CD4-positive, alpha-beta T cell treated with Interleukin-6 at 100 ng/mL for 8 hours (primary cell): ENCODE measurements at regions not wholly inside any gene's neighbourhood (a gene's known extent, or its start where the extent isn't known, plus 50 kb on each side); places are given as distances from the start of the nearest gene placed in this dataset.
"Not testable (repeated sequence)": the region's sequence is repeated elsewhere in the genome, so short reads cannot be mapped to it uniquely, and the experiment has no call there.

Experiments
- DNase-seq: peaks from one replicate; pipeline ENCODE4 v3.0.0-alpha.2; 2020; ENCODE audit warnings: mixed read lengths, low spot score

GRCh38 chr2:397521-397920 is 109.6 kb upstream of the ALKAL2 start:
- no peak for DNase-seq

GRCh38 chr2:396903-397302 is 109.0 kb upstream of the ALKAL2 start:
- DNase-seq: no peak

GRCh38 chr2:395886-396285 is 108.0 kb upstream of the ALKAL2 start:
- DNase-seq: no peak

GRCh38 chr2:393711-394696 is 106.1 kb upstream of the ALKAL2 start:
- DNase-seq: peak; percentile 68

- DNase-seq: no peak
Observed at GRCh38 chr2:392926-393280, 105.0 kb upstream of the ALKAL2 start.

GRCh38 chr2:392181-392925 is 104.5 kb upstream of the ALKAL2 start:
- no peak for DNase-seq

- DNase-seq: no peak
Observed at GRCh38 chr2:391696-392095, 103.8 kb upstream of the ALKAL2 start.

GRCh38 chr2:390959-391358 is 103.1 kb upstream of the ALKAL2 start:
- no peak for DNase-seq

GRCh38 chr2:389985-390384 is 102.1 kb upstream of the ALKAL2 start:
- DNase-seq: not testable (repeated sequence)

GRCh38 chr2:388752-389151 is 100.9 kb upstream of the ALKAL2 start:
- not testable (repeated sequence) for DNase-seq

GRCh38 chr2:387980-388421 is 100.1 kb upstream of the ALKAL2 start:
- DNase-seq: no peak

GRCh38 chr2:386406-387103 is 98.7 kb upstream of the ALKAL2 start:
- DNase-seq: no peak

GRCh38 chr2:385785-386184 is 97.9 kb upstream of the ALKAL2 start:
- no peak for DNase-seq

GRCh38 chr2:385061-385460 is 97.2 kb upstream of the ALKAL2 start:
- DNase-seq: no peak

- DNase-seq: no peak
Observed at GRCh38 chr2:383888-384287, 96.0 kb upstream of the ALKAL2 start.

- no peak for DNase-seq
Observed at GRCh38 chr2:383178-383577, 95.3 kb upstream of the ALKAL2 start.

GRCh38 chr2:382728-383022 is 94.8 kb upstream of the ALKAL2 start:
- DNase-seq: no peak

GRCh38 chr2:381941-382727 is 94.2 kb upstream of the ALKAL2 start:
- DNase-seq: no peak

- no peak for DNase-seq
Observed at GRCh38 chr2:381181-381580, 93.3 kb upstream of the ALKAL2 start.

- DNase-seq: no peak
Observed at GRCh38 chr2:380772-381171, 92.9 kb upstream of the ALKAL2 start.

GRCh38 chr2:380221-380620 is 92.3 kb upstream of the ALKAL2 start:
- DNase-seq: no peak

- no peak for DNase-seq
Observed at GRCh38 chr2:379778-380177, 91.9 kb upstream of the ALKAL2 start.
